ENCODE measurements at regions not wholly inside any gene's neighbourhood (a gene's known extent, or its start where the extent isn't known, plus 50 kb on each side); places are given as distances from the start of the nearest gene placed in this dataset.

DNA sequence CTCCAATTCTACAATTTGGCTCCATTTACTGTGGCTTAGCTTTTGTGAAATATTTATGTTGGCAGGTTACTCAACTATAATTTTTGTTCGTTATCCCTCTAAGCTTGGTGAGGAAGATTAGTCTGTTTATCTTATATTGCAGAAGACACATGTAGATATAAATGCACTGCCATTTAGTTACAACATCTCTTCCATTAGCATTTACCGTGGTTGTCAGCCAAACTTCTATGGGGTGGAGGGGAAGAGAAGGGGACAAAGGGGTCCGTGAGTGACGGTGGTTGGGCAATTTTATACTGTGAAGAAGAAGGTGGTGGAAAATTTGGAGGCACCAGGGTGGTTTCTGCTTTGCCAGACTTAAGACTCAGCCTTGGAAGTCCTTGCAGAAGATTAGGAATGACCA lies 117.6 kb upstream of the CXCR4 start:
- TF ChIP-seq, protein P1, sequence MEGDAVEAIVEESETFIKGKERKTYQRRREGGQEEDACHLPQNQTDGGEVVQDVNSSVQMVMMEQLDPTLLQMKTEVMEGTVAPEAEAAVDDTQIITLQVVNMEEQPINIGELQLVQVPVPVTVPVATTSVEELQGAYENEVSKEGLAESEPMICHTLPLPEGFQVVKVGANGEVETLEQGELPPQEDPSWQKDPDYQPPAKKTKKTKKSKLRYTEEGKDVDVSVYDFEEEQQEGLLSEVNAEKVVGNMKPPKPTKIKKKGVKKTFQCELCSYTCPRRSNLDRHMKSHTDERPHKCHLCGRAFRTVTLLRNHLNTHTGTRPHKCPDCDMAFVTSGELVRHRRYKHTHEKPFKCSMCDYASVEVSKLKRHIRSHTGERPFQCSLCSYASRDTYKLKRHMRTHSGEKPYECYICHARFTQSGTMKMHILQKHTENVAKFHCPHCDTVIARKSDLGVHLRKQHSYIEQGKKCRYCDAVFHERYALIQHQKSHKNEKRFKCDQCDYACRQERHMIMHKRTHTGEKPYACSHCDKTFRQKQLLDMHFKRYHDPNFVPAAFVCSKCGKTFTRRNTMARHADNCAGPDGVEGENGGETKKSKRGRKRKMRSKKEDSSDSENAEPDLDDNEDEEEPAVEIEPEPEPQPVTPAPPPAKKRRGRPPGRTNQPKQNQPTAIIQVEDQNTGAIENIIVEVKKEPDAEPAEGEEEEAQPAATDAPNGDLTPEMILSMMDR (conservative IDR thresholded peaks at IDR 0.05 in 1 of 2, IDR thresholded peaks at IDR 0.05 in 1 of 2; ENCODE audit: low read depth in 1 of 2, low read length in 2 of 2): no peak
- no peak for TF ChIP-seq EZH2 (IDR thresholded peaks at IDR 0.05; ENCODE audit: low read length, missing control alignments)
- no peak overlapping the region for H2AFZ ChIP-seq (ENCODE audit: low read length)
- no peaks in the 10 kb centered on the region for H3K36me3 ChIP-seq (ENCODE audit: control insufficient read depth, insufficient read depth, low read length)
- no peak overlapping the region for H3K4me3 ChIP-seq (replicated peaks in 1 of 4; ENCODE audit: control extremely low read depth in 1 of 4, insufficient read depth in 1 of 4, low read depth in 3 of 4, low read length in 4 of 4)
- peaks cover 3% of the 10 kb centered on the region for H3K27me3 ChIP-seq (ENCODE audit: control insufficient read depth, insufficient read depth, low read length)
- H4K20me1 ChIP-seq (ENCODE audit: control insufficient read depth, extremely low read depth, insufficient read depth, low read length): no peaks in the 10 kb centered on the region
- peak in 1 of 2 donors; percentile 42 for DNase-seq (ENCODE audit: low read depth in 2 of 2)
- H3K9ac ChIP-seq (ENCODE audit: insufficient read depth, low read length): no peak overlapping the region
- H3K4me2 ChIP-seq (ENCODE audit: extremely low read depth, insufficient read depth, low read length): no peak overlapping the region
- no peaks in the 10 kb centered on the region for H3K9me3 ChIP-seq (ENCODE audit: control insufficient read depth, insufficient read depth, low read depth, low read length)
- no peaks in the 10 kb centered on the region for H3K4me1 ChIP-seq (ENCODE audit: control insufficient read depth, extremely low read depth, insufficient read depth, low read length)
- H3K79me2 ChIP-seq (ENCODE audit: control insufficient read depth, insufficient read depth, low read length): no peaks in the 10 kb centered on the region
- no peak overlapping the region for H3K27ac ChIP-seq (ENCODE audit: insufficient read depth, low read length)

GRCh38 chr2:136234261-136234660 lies 116.3 kb upstream of the CXCR4 start:
- no peak overlapping the region for H3K4me3 ChIP-seq (replicated peaks in 1 of 4; ENCODE audit: control extremely low read depth in 1 of 4, insufficient read depth in 1 of 4, low read depth in 3 of 4, low read length in 4 of 4)

DNA sequence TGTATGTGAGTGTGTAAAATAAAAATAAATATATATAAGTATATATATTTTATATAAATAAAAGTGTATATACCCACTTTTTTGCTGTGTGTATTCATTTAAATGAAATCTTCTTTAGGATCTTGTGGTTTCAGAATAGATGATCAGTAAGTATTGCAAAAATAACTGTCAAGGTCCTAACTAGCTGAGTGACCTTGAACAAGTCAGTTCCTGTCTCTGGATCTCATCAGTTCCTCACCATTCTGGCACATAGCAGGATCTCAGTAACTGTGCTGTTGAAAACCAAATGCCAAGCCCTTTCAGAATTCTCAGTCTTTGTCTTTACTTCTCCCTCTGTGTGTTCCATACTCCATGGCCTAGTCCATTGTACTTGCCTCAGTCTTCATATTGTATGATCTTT lies 115.3 kb upstream of the CXCR4 start:
- no peak for DNase-seq (ENCODE audit: low read depth in 2 of 2)
- peaks cover 3% of the 10 kb centered on the region for H3K27me3 ChIP-seq (ENCODE audit: control insufficient read depth, insufficient read depth, low read length)
- no peak overlapping the region for H2AFZ ChIP-seq (ENCODE audit: low read length)
- no peaks in the 10 kb centered on the region for H3K36me3 ChIP-seq (ENCODE audit: control insufficient read depth, insufficient read depth, low read length)
- TF ChIP-seq EZH2 (IDR thresholded peaks at IDR 0.05; ENCODE audit: low read length, missing control alignments): no peak
- no peak overlapping the region for H3K4me3 ChIP-seq (replicated peaks in 1 of 4; ENCODE audit: control extremely low read depth in 1 of 4, insufficient read depth in 1 of 4, low read depth in 3 of 4, low read length in 4 of 4)
- no peak overlapping the region for H3K27ac ChIP-seq (ENCODE audit: insufficient read depth, low read length)
- no peaks in the 10 kb centered on the region for H3K4me1 ChIP-seq (ENCODE audit: control insufficient read depth, extremely low read depth, insufficient read depth, low read length)
- no peaks in the 10 kb centered on the region for H3K79me2 ChIP-seq (ENCODE audit: control insufficient read depth, insufficient read depth, low read length)
- no peak overlapping the region for H3K9ac ChIP-seq (ENCODE audit: insufficient read depth, low read length)
- H3K4me2 ChIP-seq (ENCODE audit: extremely low read depth, insufficient read depth, low read length): no peak overlapping the region
- H3K9me3 ChIP-seq (ENCODE audit: control insufficient read depth, insufficient read depth, low read depth, low read length): no peaks in the 10 kb centered on the region
- no peaks in the 10 kb centered on the region for H4K20me1 ChIP-seq (ENCODE audit: control insufficient read depth, extremely low read depth, insufficient read depth, low read length)

More at GRCh38 chr2:136234261-136234660, 116.3 kb upstream of the CXCR4 start:
- Histone ChIP-seq H3K79me2 (ENCODE audit: control insufficient read depth, insufficient read depth, low read length) (no peaks in the 10 kb centered on the region), H3K27ac (ENCODE audit: insufficient read depth, low read length) (no peak overlapping the region), H4K20me1 (ENCODE audit: control insufficient read depth, extremely low read depth, insufficient read depth, low read length) (no peaks in the 10 kb centered on the region), H3K4me1 (ENCODE audit: control insufficient read depth, extremely low read depth, insufficient read depth, low read length) (no peaks in the 10 kb centered on the region), H3K9me3 (ENCODE audit: control insufficient read depth, insufficient read depth, low read depth, low read length) (no peaks in the 10 kb centered on the region), H3K9ac (ENCODE audit: insufficient read depth, low read length) (no peak overlapping the region), H3K4me2 (ENCODE audit: extremely low read depth, insufficient read depth, low read length) (no peak overlapping the region), H2AFZ (ENCODE audit: low read length) (no peak overlapping the region), H3K27me3 (ENCODE audit: control insufficient read depth, insufficient read depth, low read length) (peaks cover 3% of the 10 kb centered on the region), H3K36me3 (ENCODE audit: control insufficient read depth, insufficient read depth, low read length) (no peaks in the 10 kb centered on the region)
- TF ChIP-seq, protein P1 (conservative IDR thresholded peaks at IDR 0.05 in 1 of 2, IDR thresholded peaks at IDR 0.05 in 1 of 2; ENCODE audit: low read depth in 1 of 2, low read length in 2 of 2): no peak
- TF ChIP-seq EZH2 (IDR thresholded peaks at IDR 0.05; ENCODE audit: low read length, missing control alignments): no peak
- no peak for DNase-seq (ENCODE audit: low read depth in 2 of 2)
